ENCODE measurements at regions not wholly inside any gene's neighbourhood (a gene's known extent, or its start where the extent isn't known, plus 50 kb on each side); places are given as distances from the start of the nearest gene placed in this dataset.

GRCh38 chr12:82529101-82529500, 157.6 kb upstream of the TMTC2 start:
- TF ChIP-seq NFIC (IDR thresholded peaks at IDR 0.05) (no peak), CREB1 (IDR thresholded peaks at IDR 0.05; ENCODE audit: low read depth) (no peak), RAD21 (IDR thresholded peaks at IDR 0.05; ENCODE audit: low read depth) (no peak), USF1 (IDR thresholded peaks at IDR 0.05) (no peak)

GRCh38 chr12:82529954-82530353, 156.8 kb upstream of the TMTC2 start:
- no peak for TF ChIP-seq CEBPB (IDR thresholded peaks at IDR 0.05)
- TF ChIP-seq CREB1 (IDR thresholded peaks at IDR 0.05; ENCODE audit: low read depth): no peak
- TF ChIP-seq TAF1 (IDR thresholded peaks at IDR 0.05; ENCODE audit: low read depth): no peak
- TF ChIP-seq EGR1 (IDR thresholded peaks at IDR 0.05): no peak
- no peak for TF ChIP-seq YY1 (IDR thresholded peaks at IDR 0.05; ENCODE audit: low read depth)
- no peak for TF ChIP-seq TEAD4 (IDR thresholded peaks at IDR 0.05)
- TF ChIP-seq NFIC (IDR thresholded peaks at IDR 0.05): no peak

- TF ChIP-seq CREB1 (IDR thresholded peaks at IDR 0.05; ENCODE audit: low read depth): no peak
- no peak for TF ChIP-seq TEAD4 (IDR thresholded peaks at IDR 0.05)
- TF ChIP-seq EP300 (IDR thresholded peaks at IDR 0.05; ENCODE audit: borderline replicate concordance): no peak
- TF ChIP-seq TAF1 (IDR thresholded peaks at IDR 0.05; ENCODE audit: low read depth): no peak
- TF ChIP-seq CEBPB (IDR thresholded peaks at IDR 0.05): no peak
- no peak for TF ChIP-seq REST (IDR thresholded peaks at IDR 0.05; ENCODE audit: low read depth)
- TF ChIP-seq RAD21 (IDR thresholded peaks at IDR 0.05; ENCODE audit: low read depth): no peak
- no peak for TF ChIP-seq ZBTB7A (IDR thresholded peaks at IDR 0.05; ENCODE audit: low read depth)
- no peak for TF ChIP-seq TCF12 (IDR thresholded peaks at IDR 0.05; ENCODE audit: low read depth)
- no peak for TF ChIP-seq NFIC (IDR thresholded peaks at IDR 0.05)
- no peak for TF ChIP-seq FOXM1 (IDR thresholded peaks at IDR 0.05; ENCODE audit: borderline replicate concordance, low read depth)
- no peak for TF ChIP-seq MAX (IDR thresholded peaks at IDR 0.05)
- TF ChIP-seq USF1 (IDR thresholded peaks at IDR 0.05): no peak
- TF ChIP-seq YY1 (IDR thresholded peaks at IDR 0.05; ENCODE audit: low read depth): no peak
- no peak for TF ChIP-seq EGR1 (IDR thresholded peaks at IDR 0.05)
Measured at GRCh38 chr12:82530394-82530793, 156.3 kb upstream of the TMTC2 start.

- no peak for TF ChIP-seq ZBTB7A (IDR thresholded peaks at IDR 0.05; ENCODE audit: low read depth)
- no peak for TF ChIP-seq NFIC (IDR thresholded peaks at IDR 0.05)
- no peak for TF ChIP-seq CREB1 (IDR thresholded peaks at IDR 0.05; ENCODE audit: low read depth)
- no peak for TF ChIP-seq EP300 (IDR thresholded peaks at IDR 0.05; ENCODE audit: borderline replicate concordance)
Measured at GRCh38 chr12:82533341-82533740, 153.4 kb upstream of the TMTC2 start.

GRCh38 chr12:82537436-82537835, 149.3 kb upstream of the TMTC2 start:
- TF ChIP-seq YY1 (IDR thresholded peaks at IDR 0.05; ENCODE audit: low read depth) (no peak), FOXM1 (IDR thresholded peaks at IDR 0.05; ENCODE audit: borderline replicate concordance, low read depth) (no peak), CREB1 (IDR thresholded peaks at IDR 0.05; ENCODE audit: low read depth) (no peak), EP300 (IDR thresholded peaks at IDR 0.05; ENCODE audit: borderline replicate concordance) (no peak), ZBTB7A (IDR thresholded peaks at IDR 0.05; ENCODE audit: low read depth) (no peak), MAX (IDR thresholded peaks at IDR 0.05) (no peak), EGR1 (IDR thresholded peaks at IDR 0.05) (no peak)

GRCh38 chr12:82554529-82554928, 132.2 kb upstream of the TMTC2 start:
- TF ChIP-seq TEAD4 (IDR thresholded peaks at IDR 0.05): no peak
- no peak for TF ChIP-seq TCF12 (IDR thresholded peaks at IDR 0.05; ENCODE audit: low read depth)
- TF ChIP-seq CEBPB (IDR thresholded peaks at IDR 0.05): no peak
- TF ChIP-seq ZBTB7A (IDR thresholded peaks at IDR 0.05; ENCODE audit: low read depth): no peak
- no peak for TF ChIP-seq EGR1 (IDR thresholded peaks at IDR 0.05)

GRCh38 chr12:82555699-82556098, 131.0 kb upstream of the TMTC2 start:
- TF ChIP-seq EP300 (IDR thresholded peaks at IDR 0.05; ENCODE audit: borderline replicate concordance): no peak
- TF ChIP-seq ZBTB7A (IDR thresholded peaks at IDR 0.05; ENCODE audit: low read depth): no peak
- TF ChIP-seq MAX (IDR thresholded peaks at IDR 0.05): no peak
- no peak for TF ChIP-seq NFIC (IDR thresholded peaks at IDR 0.05)
- TF ChIP-seq CREB1 (IDR thresholded peaks at IDR 0.05; ENCODE audit: low read depth): no peak
- TF ChIP-seq REST (IDR thresholded peaks at IDR 0.05; ENCODE audit: low read depth): no peak
- TF ChIP-seq CEBPB (IDR thresholded peaks at IDR 0.05): no peak
- TF ChIP-seq YY1 (IDR thresholded peaks at IDR 0.05; ENCODE audit: low read depth): no peak
- no peak for TF ChIP-seq FOXM1 (IDR thresholded peaks at IDR 0.05; ENCODE audit: borderline replicate concordance, low read depth)
- TF ChIP-seq USF1 (IDR thresholded peaks at IDR 0.05): no peak
- no peak for TF ChIP-seq RAD21 (IDR thresholded peaks at IDR 0.05; ENCODE audit: low read depth)
- TF ChIP-seq TCF12 (IDR thresholded peaks at IDR 0.05; ENCODE audit: low read depth): no peak
- no peak for TF ChIP-seq TAF1 (IDR thresholded peaks at IDR 0.05; ENCODE audit: low read depth)
- no peak for TF ChIP-seq EGR1 (IDR thresholded peaks at IDR 0.05)
- no peak for TF ChIP-seq TEAD4 (IDR thresholded peaks at IDR 0.05)
